ENCODE measurements at regions not wholly inside any gene's neighbourhood (a gene's known extent, or its start where the extent isn't known, plus 50 kb on each side); places are given as distances from the start of the nearest gene placed in this dataset.

- no peak for TF ChIP-seq CTCF (IDR thresholded peaks at IDR 0.05)
- TF ChIP-seq EP300 (IDR thresholded peaks at IDR 0.05): no peak
- no peak for TF ChIP-seq POLR2A (IDR thresholded peaks at IDR 0.05)
These were observed 125.8 kb upstream of the EPB41L3 start for GRCh38 chr18:5669585-5669984.

Data from ovary (tissue), 3 donors.